IMR-90 (cell line): ENCODE measurements at regions not wholly inside any gene's neighbourhood (a gene's known extent, or its start where the extent isn't known, plus 50 kb on each side); places are given as distances from the start of the nearest gene placed in this dataset.
A peak's percentile ranks its signal among the peaks of the same experiment; 100 is the strongest.

Source experiments
- ATAC-seq: fragments of 200-7000 bp; cut with Tn5 transposase; 2 replicates; pipeline ENCODE4 v1.9.1; 2020; ENCODE audit warnings: low read depth, mild to moderate bottlenecking, moderate library complexity
- BruUV-seq: library from RNA; stranded (reverse); fragments of 400-500 nt; replicated peaks from 2 replicates; lab custom pipeline; 2021; lab: Mats Ljungman, UMichigan
- CTCF ChIA-PET: fragments of 300-600 bp; formaldehyde crosslinking; extraction: SDS; loops from one replicate; lab custom pipeline; 2021; ENCODE audit warnings: antibody characterized with exemption; lab: Yijun Ruan, JAX
- POLR2A ChIA-PET: fragments of 300-600 bp; sonication (Branson Sonifier 250); formaldehyde crosslinking; loops from one replicate; lab custom pipeline; 2022; ENCODE audit warnings: antibody characterized with exemption; ENCODE audit not compliant: unreplicated experiment; lab: Charles Lee
- DNase-seq: peaks from one replicate; pipeline ENCODE4 v3.0.0; 2013
- H2AFZ ChIP-seq: replicated peaks from 2 replicates; pipeline ENCODE3; 2013; ENCODE audit warnings: low read length, mild to moderate bottlenecking; ENCODE audit not compliant: poor library complexity
- H2AK5ac ChIP-seq: 2 replicates; pipeline ENCODE4 v1.6.1; 2013; ENCODE audit warnings: low read depth, low read length, inconsistent platforms
- H2AK9ac ChIP-seq: replicated peaks from 2 replicates; pipeline ENCODE3; 2013; ENCODE audit warnings: mild to moderate bottlenecking, low read depth, low read length, moderate library complexity; ENCODE audit not compliant: poor library complexity
- H2BK120ac ChIP-seq: 2 replicates; pipeline ENCODE4 v1.6.1; 2013; ENCODE audit warnings: low read depth, low read length, inconsistent platforms
- H2BK15ac ChIP-seq: 3 replicates; pipeline ENCODE4 v1.6.1; 2013; ENCODE audit warnings: low read depth, low read length, inconsistent platforms
- H2BK20ac ChIP-seq: 2 replicates; pipeline ENCODE4 v1.6.1; 2013; ENCODE audit warnings: low read depth, mild to moderate bottlenecking, inconsistent platforms, low read length, moderate library complexity
- H2BK5ac ChIP-seq: 2 replicates; pipeline ENCODE4 v1.6.1; 2013; ENCODE audit warnings: mild to moderate bottlenecking, low read depth, low read length, inconsistent platforms; ENCODE audit not compliant: poor library complexity, severe bottlenecking
- H3K14ac ChIP-seq: replicated peaks from 2 replicates; pipeline ENCODE4 v1.6.1; 2013; ENCODE audit warnings: low read depth, low read length, inconsistent platforms
- H3K18ac ChIP-seq: 2 replicates; pipeline ENCODE4 v1.6.1; 2013; ENCODE audit warnings: low read depth, low read length, control low read depth
- H3K23ac ChIP-seq: 2 replicates; pipeline ENCODE4 v1.6.1; 2013; ENCODE audit warnings: low read depth, low read length, inconsistent platforms
- H3K27ac ChIP-seq: 2 replicates; pipeline ENCODE4 v1.5.1; 2013; ENCODE audit warnings: mild to moderate bottlenecking, control low read depth, low read length; ENCODE audit not compliant: insufficient read depth
- H3K27me3 ChIP-seq: 2 replicates; pipeline ENCODE4 v1.6.1; 2013; ENCODE audit warnings: low read length; ENCODE audit not compliant: control insufficient read depth, insufficient read depth
- H3K36me3 ChIP-seq: 2 replicates; pipeline ENCODE4 v1.6.1; 2013; ENCODE audit warnings: low read length, mixed read lengths; ENCODE audit not compliant: control insufficient read depth, insufficient read depth
- H3K4ac ChIP-seq: 2 replicates; pipeline ENCODE4 v1.6.1; 2013; ENCODE audit warnings: low read depth, low read length, inconsistent platforms
- H3K4me1 ChIP-seq: 2 replicates; pipeline ENCODE4 v1.6.1; 2013; ENCODE audit warnings: low read length, mixed read lengths; ENCODE audit not compliant: control insufficient read depth, insufficient read depth
- H3K4me2 ChIP-seq: 2 replicates; pipeline ENCODE4 v1.6.1; 2013; ENCODE audit warnings: low read depth, mild to moderate bottlenecking, control low read depth, low read length, moderate library complexity
- H3K4me3 ChIP-seq: 2 replicates; pipeline ENCODE4 v1.5.1; 2013; ENCODE audit warnings: low read depth, mild to moderate bottlenecking, control low read depth, low read length, moderate library complexity; ENCODE audit not compliant: insufficient read depth
- H3K56ac ChIP-seq: 2 replicates; pipeline ENCODE4 v1.6.1; 2013; ENCODE audit warnings: low read length, inconsistent platforms; ENCODE audit not compliant: insufficient read depth; ENCODE audit errors: extremely low read depth
- H3K79me1 ChIP-seq, 2 experiments: 2 replicates each; pipeline ENCODE4 v1.6.1; 2013; ENCODE audit warnings: low read length in 2 of 2, inconsistent platforms in 1 of 2, low read depth in 1 of 2
- H3K9ac ChIP-seq: 2 replicates; pipeline ENCODE4 v1.6.1; 2013; ENCODE audit warnings: low read depth, low read length, control low read depth
- H3K9me1 ChIP-seq: 2 replicates; pipeline ENCODE4 v1.6.1; 2013; ENCODE audit warnings: low read length, inconsistent platforms; ENCODE audit not compliant: insufficient read depth
- H3K9me3 ChIP-seq: 2 replicates; pipeline ENCODE4 v1.6.1; 2013; ENCODE audit warnings: low read length; ENCODE audit not compliant: control insufficient read depth, insufficient read depth
- H4K20me1 ChIP-seq: 2 replicates; pipeline ENCODE4 v1.6.1; 2013; ENCODE audit warnings: low read length, inconsistent platforms; ENCODE audit not compliant: insufficient read depth
- H4K5ac ChIP-seq: 2 replicates; pipeline ENCODE4 v1.6.1; 2013; ENCODE audit warnings: mild to moderate bottlenecking, low read depth, low read length, control low read depth
- H4K8ac ChIP-seq, 2 experiments: 2 replicates each; pipeline ENCODE4 v1.6.1; 2013; ENCODE audit warnings: low read depth in 2 of 2, low read length in 2 of 2, control low read depth in 1 of 2, inconsistent platforms in 1 of 2
- H4K91ac ChIP-seq: 2 replicates; pipeline ENCODE4 v1.6.1; 2013; ENCODE audit warnings: low read depth, low read length, inconsistent platforms; ENCODE audit not compliant: insufficient read depth
- BHLHE40 ChIP-seq: fragments of 150-350 bp; IDR thresholded peaks from 2 replicates; pipeline ENCODE4 v1.6.1; 2016; ENCODE audit warnings: mild to moderate bottlenecking, low read depth, low read length
- CEBPB ChIP-seq: IDR thresholded peaks from 2 replicates; pipeline ENCODE4 v1.6.1; 2012; ENCODE audit warnings: low read depth, low read length, improper control_type of control experiment
- MAZ ChIP-seq: IDR thresholded peaks from 2 replicates; pipeline ENCODE4 v1.6.1; 2012; ENCODE audit warnings: low read depth, mild to moderate bottlenecking, low read length, improper control_type of control experiment, moderate library complexity, borderline replicate concordance
- MXI1 ChIP-seq: IDR thresholded peaks from 2 replicates; pipeline ENCODE4 v1.6.1; 2012; ENCODE audit warnings: low read depth, mild to moderate bottlenecking, low read length, moderate library complexity, borderline replicate concordance
- POLR2A ChIP-seq: IDR thresholded peaks from 2 replicates; pipeline ENCODE4 v1.6.1; 2012; ENCODE audit warnings: mild to moderate bottlenecking, low read depth, low read length
- WGBS, 2 experiments: methylation state at CpG; one replicate each; pipeline versions ENCODE4 v1.1.5 to v1.1.7; 2013; ENCODE audit warnings: missing lambda C conversion rate in 2 of 2; ENCODE audit not compliant: insufficient read length in 1 of 2; ENCODE audit errors: extremely low coverage in 2 of 2; 5-methylcytosine and 5-hydroxymethylcytosine counted together
- dilution Hi-C: fragments of 300-500 bp; cut with HindIII; formaldehyde crosslinking; loops from one replicate; pipeline ENCODE4 v1.14.3; 2018; ENCODE audit warnings: low sequenced_read_pairs; ENCODE audit not compliant: unreplicated experiment
- in situ Hi-C: fragments of 300-500 bp; cut with MboI; formaldehyde crosslinking; loops from 3 replicates; pipeline ENCODE4 v1.14.3; 2019; ENCODE audit warnings: low sequenced_read_pairs, inconsistent platforms, mixed read lengths
- intact Hi-C: fragments of 100-400 bp; cut with micrococcal nuclease; formaldehyde crosslinking; loops from 2 replicates; pipeline ENCODE4 v1.10.0; 2022
- TF ChIP-seq, protein P1 (sequence below): fragments of 150-350 bp; IDR thresholded peaks from 2 replicates; pipeline ENCODE4 v1.6.1; 2017; ENCODE audit warnings: mild to moderate bottlenecking, antibody characterized with exemption, low read length, low read depth
- TF ChIP-seq, protein P2 (sequence below): conservative IDR thresholded peaks from 2 replicates; pipeline ENCODE4 v1.5.1; 2012; ENCODE audit warnings: mild to moderate bottlenecking, low read depth, low read length, improper control_type of control experiment

- DNase-seq (no peak), ATAC-seq (no peak)
- H3K56ac ChIP-seq, result no peak overlapping the region
- H3K36me3 ChIP-seq, result peaks cover 2% of the 10 kb centered on the region; the same call in 1 of the 2 replicates
- H3K79me1 ChIP-seq, result peaks cover 52 to 96% of the 10 kb centered on the region in 2 experiments
- H3K4ac ChIP-seq, result peak overlapping the region; percentile 0; the same call in 1 of the 2 replicates
- no peak overlapping the region for H3K4me3 ChIP-seq
- no peak overlapping the region for H4K91ac ChIP-seq
- no peaks in the 10 kb centered on the region for H3K9me3 ChIP-seq
- H3K4me2 ChIP-seq, result no peak overlapping the region
- H4K5ac ChIP-seq, result no peak overlapping the region
- in situ Hi-C loops, result no loop called here
- POLR2A ChIA-PET, result no interaction called here
- H2BK5ac ChIP-seq, result no peak overlapping the region
- peaks cover 82% of the 10 kb centered on the region for H4K20me1 ChIP-seq
- intact Hi-C loops, result loop anchor here (5.0 kb wide), 1 partner anchor 71 kb away; no protein-coding TSS in a partner anchor
- H2BK120ac ChIP-seq, result no peak overlapping the region
- H2BK15ac ChIP-seq, result no peak overlapping the region
- peak overlapping the region; percentile 37; the same call in 1 of the 2 replicates for H3K14ac ChIP-seq
- dilution Hi-C loops, result no loop called here
- no peak overlapping the region for H3K27ac ChIP-seq
- no peak overlapping the region for H2AFZ ChIP-seq
- H2AK9ac ChIP-seq, result no peak overlapping the region
- no peak overlapping the region for H3K18ac ChIP-seq
- CTCF ChIA-PET, result interaction anchor here (1.6 kb wide), 1 partner anchor 170 kb away, joined by 8 read pairs; no protein-coding TSS in a partner anchor
- peaks cover 56% of the 10 kb centered on the region for H3K4me1 ChIP-seq
- TF ChIP-seq CEBPB, result no peak
- TF ChIP-seq BHLHE40, result no peak
- no peak for TF ChIP-seq MXI1
- TF ChIP-seq, protein P1, sequence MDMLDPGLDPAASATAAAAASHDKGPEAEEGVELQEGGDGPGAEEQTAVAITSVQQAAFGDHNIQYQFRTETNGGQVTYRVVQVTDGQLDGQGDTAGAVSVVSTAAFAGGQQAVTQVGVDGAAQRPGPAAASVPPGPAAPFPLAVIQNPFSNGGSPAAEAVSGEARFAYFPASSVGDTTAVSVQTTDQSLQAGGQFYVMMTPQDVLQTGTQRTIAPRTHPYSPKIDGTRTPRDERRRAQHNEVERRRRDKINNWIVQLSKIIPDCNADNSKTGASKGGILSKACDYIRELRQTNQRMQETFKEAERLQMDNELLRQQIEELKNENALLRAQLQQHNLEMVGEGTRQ, result no peak
- no peak for TF ChIP-seq POLR2A
- TF ChIP-seq, protein P2, sequence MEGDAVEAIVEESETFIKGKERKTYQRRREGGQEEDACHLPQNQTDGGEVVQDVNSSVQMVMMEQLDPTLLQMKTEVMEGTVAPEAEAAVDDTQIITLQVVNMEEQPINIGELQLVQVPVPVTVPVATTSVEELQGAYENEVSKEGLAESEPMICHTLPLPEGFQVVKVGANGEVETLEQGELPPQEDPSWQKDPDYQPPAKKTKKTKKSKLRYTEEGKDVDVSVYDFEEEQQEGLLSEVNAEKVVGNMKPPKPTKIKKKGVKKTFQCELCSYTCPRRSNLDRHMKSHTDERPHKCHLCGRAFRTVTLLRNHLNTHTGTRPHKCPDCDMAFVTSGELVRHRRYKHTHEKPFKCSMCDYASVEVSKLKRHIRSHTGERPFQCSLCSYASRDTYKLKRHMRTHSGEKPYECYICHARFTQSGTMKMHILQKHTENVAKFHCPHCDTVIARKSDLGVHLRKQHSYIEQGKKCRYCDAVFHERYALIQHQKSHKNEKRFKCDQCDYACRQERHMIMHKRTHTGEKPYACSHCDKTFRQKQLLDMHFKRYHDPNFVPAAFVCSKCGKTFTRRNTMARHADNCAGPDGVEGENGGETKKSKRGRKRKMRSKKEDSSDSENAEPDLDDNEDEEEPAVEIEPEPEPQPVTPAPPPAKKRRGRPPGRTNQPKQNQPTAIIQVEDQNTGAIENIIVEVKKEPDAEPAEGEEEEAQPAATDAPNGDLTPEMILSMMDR, result no peak
- no peak for TF ChIP-seq MAZ
- 0 out of 2 replicates have a peak overlapping the region, but pooled peaks have one; percentile 13 for H2AK5ac ChIP-seq
- H2BK20ac ChIP-seq, result no peak overlapping the region
- no peaks in the 10 kb centered on the region for H3K27me3 ChIP-seq
- H4K8ac ChIP-seq, result no peak overlapping the region
- H3K9me1 ChIP-seq, result peaks cover 67% of the 10 kb centered on the region
- no CpG with 5 or more reads among the region's 7 CpGs for WGBS, 2 experiments
- H3K9ac ChIP-seq, result no peak overlapping the region
- no peak overlapping the region; the same call in 1 of the 2 replicates for H3K23ac ChIP-seq
- BruUV-seq, result no TSS peak
Measured at GRCh38 chr2:120866071-120866470, 130.4 kb downstream of the GLI2 start.
